Fibroblast of lung (primary cell): ENCODE measurements at regions not wholly inside any gene's neighbourhood (a gene's known extent, or its start where the extent isn't known, plus 50 kb on each side); places are given as distances from the start of the nearest gene placed in this dataset.

Experiments used
- DNase-seq, 2 donors: peaks; one replicate each; pipeline versions ENCODE4 v3.0.0 to v3.0.0-alpha.2; 2010; ENCODE audit warnings: low read depth in 2 of 2
- H2AFZ ChIP-seq: 2 replicates; pipeline ENCODE4 v1.5.1; 2012; ENCODE audit warnings: low read length, control low read depth, inconsistent platforms
- H3K27ac ChIP-seq: 2 replicates; pipeline ENCODE4 v1.5.1; 2011; ENCODE audit warnings: low read length, control low read depth; ENCODE audit not compliant: insufficient read depth
- H3K27me3 ChIP-seq: 2 replicates; pipeline ENCODE4 v1.5.1; 2011; ENCODE audit warnings: mild to moderate bottlenecking, low read length; ENCODE audit not compliant: control insufficient read depth, insufficient read depth
- H3K36me3 ChIP-seq: 2 replicates; pipeline ENCODE4 v1.5.1; 2011; ENCODE audit warnings: low read length; ENCODE audit not compliant: control insufficient read depth, insufficient read depth
- H3K4me1 ChIP-seq: 2 replicates; pipeline ENCODE4 v1.5.1; 2011; ENCODE audit warnings: low read length; ENCODE audit not compliant: control insufficient read depth, insufficient read depth; ENCODE audit errors: extremely low read depth
- H3K4me2 ChIP-seq: 2 replicates; pipeline ENCODE4 v1.5.1; 2011; ENCODE audit warnings: low read length, control low read depth; ENCODE audit not compliant: insufficient read depth; ENCODE audit errors: extremely low read depth
- H3K4me3 ChIP-seq, 4 experiments: fragments of 200-600 bp in 1 of 4; sonication (generic) in 1 of 4; replicated peaks in 1 of 4; 2 replicates each; pipeline ENCODE4 v1.5.1; 2011 to 2016; ENCODE audit warnings: low read length in 4 of 4, low read depth in 3 of 4, mild to moderate bottlenecking in 3 of 4, control low read depth in 2 of 4, inconsistent platforms in 1 of 4, mixed read lengths in 1 of 4; ENCODE audit not compliant: insufficient read depth in 1 of 4; ENCODE audit errors: control extremely low read depth in 1 of 4
- H3K79me2 ChIP-seq: 2 replicates; pipeline ENCODE4 v1.5.1; 2012; ENCODE audit warnings: mild to moderate bottlenecking, low read length, inconsistent platforms; ENCODE audit not compliant: control insufficient read depth, insufficient read depth
- H3K9ac ChIP-seq: 2 replicates; pipeline ENCODE4 v1.5.1; 2011; ENCODE audit warnings: mild to moderate bottlenecking, low read length, control low read depth; ENCODE audit not compliant: insufficient read depth
- H3K9me3 ChIP-seq: 2 replicates; pipeline ENCODE4 v1.5.1; 2012; ENCODE audit warnings: low read depth, low read length; ENCODE audit not compliant: control insufficient read depth, insufficient read depth
- H4K20me1 ChIP-seq: 2 replicates; pipeline ENCODE4 v1.5.1; 2011; ENCODE audit warnings: low read length; ENCODE audit not compliant: control insufficient read depth, insufficient read depth; ENCODE audit errors: extremely low read depth
- CTCF ChIP-seq, 2 donors: IDR thresholded peaks in 1 of 2; conservative IDR thresholded peaks in 1 of 2; 1 replicate in 1 of 2; 2 replicates in 1 of 2; pipeline ENCODE4 v1.5.1; 2011 to 2012; ENCODE audit warnings: low read length in 2 of 2, control low read depth in 1 of 2, inconsistent platforms in 1 of 2, low read depth in 1 of 2, mild to moderate bottlenecking in 1 of 2
- EZH2 ChIP-seq: IDR thresholded peaks from 2 replicates; pipeline ENCODE4 v1.5.1; 2012; ENCODE audit warnings: low read length, control low read depth, mild to moderate bottlenecking; ENCODE audit errors: missing control alignments

GRCh38 chr11:28400331-28401100, 292.3 kb downstream of the METTL15 start:
- no peak overlapping the region for H3K4me3 ChIP-seq
- no peaks in the 10 kb centered on the region for H4K20me1 ChIP-seq
- no peaks in the 10 kb centered on the region for H3K79me2 ChIP-seq
- H3K27ac ChIP-seq: no peak overlapping the region
- no peak overlapping the region for H2AFZ ChIP-seq
- peaks cover 4% of the 10 kb centered on the region for H3K4me1 ChIP-seq
- H3K36me3 ChIP-seq: no peaks in the 10 kb centered on the region
- H3K9me3 ChIP-seq: no peaks in the 10 kb centered on the region
- H3K9ac ChIP-seq: no peak overlapping the region
- DNase-seq: peak; percentile 61 to 90
- H3K27me3 ChIP-seq: no peaks in the 10 kb centered on the region
- no peak overlapping the region for H3K4me2 ChIP-seq
- no peak for TF ChIP-seq CTCF (conservative IDR thresholded peaks at IDR 0.05 in 1 of 2, IDR thresholded peaks at IDR 0.05 in 1 of 2; ENCODE audit: low read depth in 1 of 2, low read length in 2 of 2)
- TF ChIP-seq EZH2: no peak

- Histone ChIP-seq H3K9ac (no peak overlapping the region), H4K20me1 (no peaks in the 10 kb centered on the region), H3K36me3 (no peaks in the 10 kb centered on the region), H3K4me2 (no peak overlapping the region), H3K79me2 (no peaks in the 10 kb centered on the region), H3K27ac (no peak overlapping the region), H3K27me3 (no peaks in the 10 kb centered on the region), H3K9me3 (no peaks in the 10 kb centered on the region), H2AFZ (no peak overlapping the region), H3K4me1 (no peaks in the 10 kb centered on the region), H3K4me3 (no peak overlapping the region)
- TF ChIP-seq CTCF (conservative IDR thresholded peaks at IDR 0.05 in 1 of 2, IDR thresholded peaks at IDR 0.05 in 1 of 2; ENCODE audit: low read depth in 1 of 2, low read length in 2 of 2) (no peak), EZH2 (no peak)
- DNase-seq: no peak
These were observed 285.2 kb downstream of the METTL15 start for GRCh38 chr11:28393348-28393747.

- Histone ChIP-seq H3K4me3 (no peak overlapping the region), H2AFZ (no peak overlapping the region), H3K9me3 (no peaks in the 10 kb centered on the region), H3K27ac (peak overlapping the region; percentile 82), H3K4me2 (peak overlapping the region; percentile 17), H3K27me3 (no peaks in the 10 kb centered on the region), H3K36me3 (no peaks in the 10 kb centered on the region), H3K4me1 (peaks cover 4% of the 10 kb centered on the region), H4K20me1 (no peaks in the 10 kb centered on the region), H3K9ac (no peak overlapping the region), H3K79me2 (no peaks in the 10 kb centered on the region)
- no peak for TF ChIP-seq EZH2
- TF ChIP-seq CTCF (conservative IDR thresholded peaks at IDR 0.05 in 1 of 2, IDR thresholded peaks at IDR 0.05 in 1 of 2; ENCODE audit: low read depth in 1 of 2, low read length in 2 of 2): no peak
- DNase-seq: peak; percentile 98 to 99
These were observed 276.2 kb downstream of the METTL15 start for GRCh38 chr11:28384418-28384817.
